ENCODE measurements at regions not wholly inside any gene's neighbourhood (a gene's known extent, or its start where the extent isn't known, plus 50 kb on each side); places are given as distances from the start of the nearest gene placed in this dataset.

GRCh38 chr4:10760086-10760485 lies 75.5 kb upstream of the CLNK start:
- H3K14ac ChIP-seq (ENCODE audit: insufficient read length), result no peak overlapping the region
- no peak overlapping the region for H4K91ac ChIP-seq (replicated peaks; ENCODE audit: insufficient read length, low read length)
- H2BK120ac ChIP-seq (replicated peaks; ENCODE audit: low read depth, low read length), result no peak overlapping the region
- H3K4ac ChIP-seq (replicated peaks; ENCODE audit: insufficient read length, low read depth, low read length), result no peak overlapping the region
- H4K8ac ChIP-seq (ENCODE audit: extremely low read depth, insufficient read depth, low read length), result no peak overlapping the region
- H3K4me2 ChIP-seq (ENCODE audit: insufficient read depth in 1 of 2, low read depth in 2 of 2, low read length in 2 of 2), result no peak overlapping the region
- no peaks in the 10 kb centered on the region for H3K79me2 ChIP-seq (ENCODE audit: control insufficient read depth in 1 of 2, insufficient read depth in 2 of 2, low read length in 2 of 2)
- H4K20me1 ChIP-seq (replicated peaks in 1 of 2; ENCODE audit: control insufficient read depth in 1 of 2, insufficient read depth in 2 of 2, low read length in 2 of 2), result no peaks in the 10 kb centered on the region
- no peaks in the 10 kb centered on the region for H3K9me3 ChIP-seq (ENCODE audit: insufficient read depth in 2 of 2, low read depth in 1 of 2, low read length in 1 of 2)
- ChIA-PET POLR2A (ENCODE audit: partially characterized antibody) (no interaction called here), CTCF (ENCODE audit: partially characterized antibody) (no interaction called here)
- no peak overlapping the region for H3K18ac ChIP-seq (ENCODE audit: extremely low read depth, low read length)
- H3K27ac ChIP-seq (ENCODE audit: low read depth, low read length), result no peak overlapping the region
- H3K27me3 ChIP-seq (replicated peaks in 1 of 4; ENCODE audit: control insufficient read depth in 3 of 4, extremely low read depth in 1 of 4, insufficient read depth in 3 of 4, low read length in 3 of 4), result no peaks in the 10 kb centered on the region
- no peaks in the 10 kb centered on the region for H3K36me3 ChIP-seq (ENCODE audit: control insufficient read depth in 2 of 4, insufficient read depth in 4 of 4, low read length in 3 of 4)
- H3K23me2 ChIP-seq (ENCODE audit: low read depth, low read length), result no peaks in the 10 kb centered on the region
- no peak overlapping the region for H3K9ac ChIP-seq (replicated peaks in 1 of 4; ENCODE audit: extremely low read depth in 1 of 4, low read depth in 3 of 4, low read length in 3 of 4)
- 98% methylated on average over 3 of the region's 3 CpGs; no CpG with 5 or more reads in 1 of the 2 experiments for WGBS, 2 experiments (ENCODE audit: extremely low coverage in 1 of 2, insufficient coverage in 1 of 2, insufficient read length in 1 of 2, insufficient replicate concordance in 2 of 2, low coverage in 1 of 2, low lambda C conversion rate in 2 of 2, missing lambda C conversion rate in 1 of 2)
- no peak overlapping the region for H2AK5ac ChIP-seq (ENCODE audit: low read depth, low read length)
- H3K23ac ChIP-seq (ENCODE audit: insufficient read length), result no peak overlapping the region
- H3K4me3 ChIP-seq (ENCODE audit: extremely low read depth in 1 of 4, insufficient read depth in 2 of 4, low read depth in 3 of 4, low read length in 4 of 4), result no peak overlapping the region
- no peak overlapping the region for H4K5ac ChIP-seq (ENCODE audit: insufficient read length, low read depth, low read length)
- no peaks in the 10 kb centered on the region; a peak in 1 of 7 replicates for H3K4me1 ChIP-seq (replicated peaks in 1 of 4; ENCODE audit: control insufficient read depth in 3 of 4, insufficient read depth in 4 of 4, low read length in 3 of 4)
- H2BK5ac ChIP-seq (ENCODE audit: low read depth, low read length), result no peak overlapping the region
- no peak overlapping the region for H2BK12ac ChIP-seq (ENCODE audit: low read depth, low read length)
- H2AFZ ChIP-seq (ENCODE audit: low read length), result no peak overlapping the region
- no peak overlapping the region for H3K56ac ChIP-seq (replicated peaks; ENCODE audit: insufficient read length, low read depth, low read length)
- DNase-seq (ENCODE audit: low read depth in 1 of 2, low spot score in 2 of 2), result no peak
- FAIRE-seq, result no peak
- H3K79me1 ChIP-seq (ENCODE audit: low read depth, low read length), result no peaks in the 10 kb centered on the region
- no peak overlapping the region for H2BK20ac ChIP-seq (ENCODE audit: low read length)
- no peak overlapping the region for H2BK15ac ChIP-seq (ENCODE audit: low read length)
- TF ChIP-seq HDAC6 (IDR thresholded peaks at IDR 0.05; ENCODE audit: low read depth, low read length) (no peak), TBP (IDR thresholded peaks at IDR 0.05; ENCODE audit: low read depth, low read length) (no peak), EP300 (IDR thresholded peaks at IDR 0.05; ENCODE audit: borderline replicate concordance in 1 of 2, low read depth in 2 of 2, low read length in 2 of 2) (no peak), RFX5 (IDR thresholded peaks at IDR 0.05; ENCODE audit: borderline replicate concordance, low read depth, low read length) (no peak), JUND (IDR thresholded peaks at IDR 0.05; ENCODE audit: low read length) (no peak), SIN3A (conservative IDR thresholded peaks at IDR 0.05 in 1 of 2, IDR thresholded peaks at IDR 0.05 in 1 of 2; ENCODE audit: low read depth in 1 of 2, low read length in 2 of 2) (no peak), FOSL1 (IDR thresholded peaks at IDR 0.05; ENCODE audit: insufficient read depth, low read depth, low read length) (no peak), CTBP2 (IDR thresholded peaks at IDR 0.05; ENCODE audit: borderline replicate concordance, insufficient read depth, insufficient read length, low read length) (no peak), POLR2AphosphoS5 (IDR thresholded peaks at IDR 0.05; ENCODE audit: low read depth, low read length) (no peak), CREB1 (IDR thresholded peaks at IDR 0.05) (no peak), JUN (IDR thresholded peaks at IDR 0.05; ENCODE audit: low read depth, low read length) (no peak), ATF2 (IDR thresholded peaks at IDR 0.05; ENCODE audit: low read length) (no peak), CHD1 (IDR thresholded peaks at IDR 0.05; ENCODE audit: low read depth, low read length) (no peak), TAF7 (optimal IDR thresholded peaks at IDR 0.05; ENCODE audit: borderline replicate concordance, low read depth, low read length) (no peak)

Measured in H1 (cell line).